ENCODE measurements at regions not wholly inside any gene's neighbourhood (a gene's known extent, or its start where the extent isn't known, plus 50 kb on each side); places are given as distances from the start of the nearest gene placed in this dataset.

GRCh38 chr3:161576714-161577510, 80.3 kb downstream of the OTOL1 start:
- TF ChIP-seq, protein P1, sequence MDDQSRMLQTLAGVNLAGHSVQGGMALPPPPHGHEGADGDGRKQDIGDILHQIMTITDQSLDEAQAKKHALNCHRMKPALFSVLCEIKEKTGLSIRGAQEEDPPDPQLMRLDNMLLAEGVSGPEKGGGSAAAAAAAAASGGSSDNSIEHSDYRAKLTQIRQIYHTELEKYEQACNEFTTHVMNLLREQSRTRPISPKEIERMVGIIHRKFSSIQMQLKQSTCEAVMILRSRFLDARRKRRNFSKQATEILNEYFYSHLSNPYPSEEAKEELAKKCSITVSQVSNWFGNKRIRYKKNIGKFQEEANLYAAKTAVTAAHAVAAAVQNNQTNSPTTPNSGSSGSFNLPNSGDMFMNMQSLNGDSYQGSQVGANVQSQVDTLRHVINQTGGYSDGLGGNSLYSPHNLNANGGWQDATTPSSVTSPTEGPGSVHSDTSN (IDR thresholded peaks at IDR 0.05; ENCODE audit: insufficient replicate concordance, low read depth, low read length) = no peak
- TF ChIP-seq ASH2L (IDR thresholded peaks at IDR 0.05; ENCODE audit: borderline replicate concordance, low read depth) = no peak
- TF ChIP-seq CTCF (IDR thresholded peaks at IDR 0.05 in 2 of 3, conservative IDR thresholded peaks at IDR 0.05 in 1 of 3; ENCODE audit: control insufficient read depth in 2 of 3, extremely low read depth in 1 of 3, insufficient read depth in 1 of 3, low read depth in 3 of 3, low read length in 3 of 3) = no peak
- no peak for TF ChIP-seq RELA (IDR thresholded peaks at IDR 0.05; ENCODE audit: borderline replicate concordance, partially characterized antibody)
- no peak for TF ChIP-seq POLR2A (IDR thresholded peaks at IDR 0.05; ENCODE audit: low read depth, low read length)
- TF ChIP-seq TAF1 (IDR thresholded peaks at IDR 0.05; ENCODE audit: borderline replicate concordance, low read depth, low read length) = no peak
- no peak for TF ChIP-seq TCF12 (IDR thresholded peaks at IDR 0.05; ENCODE audit: low read depth, low read length)
